GM12878 (cell line): ENCODE measurements at regions not wholly inside any gene's neighbourhood (a gene's known extent, or its start where the extent isn't known, plus 50 kb on each side); places are given as distances from the start of the nearest gene placed in this dataset.

Experiments used
- BACH1 ChIP-seq: fragments of 450-650 bp; IDR thresholded peaks from 2 replicates; pipeline ENCODE4 v1.6.1; 2017; ENCODE audit warnings: mild to moderate bottlenecking, borderline replicate concordance
- BCL11A ChIP-seq: IDR thresholded peaks from 2 replicates; pipeline ENCODE4 v1.6.1; 2011; ENCODE audit warnings: low read depth, low read length
- BHLHE40 ChIP-seq, 2 experiments: fragments of 450-650 bp in 1 of 2; IDR thresholded peaks; 2 replicates each; pipeline ENCODE4 v1.6.1; 2011 to 2017; ENCODE audit warnings: low read depth in 2 of 2, borderline replicate concordance in 1 of 2, improper control_type of control experiment in 1 of 2, low read length in 1 of 2, mild to moderate bottlenecking in 1 of 2
- BMI1 ChIP-seq: fragments of 450-650 bp; IDR thresholded peaks from 2 replicates; pipeline ENCODE4 v1.6.1; 2016; ENCODE audit warnings: mild to moderate bottlenecking, moderate library complexity, borderline replicate concordance
- CREM ChIP-seq: IDR thresholded peaks from 2 replicates; pipeline ENCODE4 v1.6.1; 2014; ENCODE audit warnings: antibody characterized with exemption, low read depth
- DPF2 ChIP-seq: fragments of 450-650 bp; IDR thresholded peaks from 2 replicates; pipeline ENCODE4 v1.6.1; 2017; ENCODE audit warnings: mild to moderate bottlenecking
- EP300 ChIP-seq, 2 experiments: fragments of 150-350 bp in 1 of 2; IDR thresholded peaks; 2 replicates each; pipeline ENCODE4 v1.6.1; 2011 to 2012; ENCODE audit warnings: low read depth in 2 of 2, low read length in 2 of 2, borderline replicate concordance in 1 of 2, improper control_type of control experiment in 1 of 2, inconsistent platforms in 1 of 2; ENCODE audit not compliant: control insufficient read depth in 1 of 2
- FOS ChIP-seq: IDR thresholded peaks from 3 replicates; pipeline ENCODE4 v1.6.1; 2011; ENCODE audit warnings: borderline replicate concordance; ENCODE audit not compliant: insufficient read length; ENCODE audit errors: extremely low read depth
- HCFC1 ChIP-seq: fragments of 150-350 bp; IDR thresholded peaks from 2 replicates; pipeline ENCODE4 v1.6.1; 2014; ENCODE audit warnings: low read length
- JUNB ChIP-seq: IDR thresholded peaks from 2 replicates; pipeline ENCODE4 v1.6.1; 2016; ENCODE audit warnings: antibody characterized with exemption, mild to moderate bottlenecking
- LARP7 ChIP-seq: fragments of 450-650 bp; IDR thresholded peaks from 2 replicates; pipeline ENCODE4 v1.6.1; 2017; ENCODE audit warnings: mild to moderate bottlenecking
- MEF2B ChIP-seq: fragments of 450-650 bp; IDR thresholded peaks from 2 replicates; pipeline ENCODE4 v1.6.1; 2018; ENCODE audit warnings: mild to moderate bottlenecking, moderate library complexity; ENCODE audit not compliant: partially characterized antibody, poor library complexity, severe bottlenecking
- MTA3 ChIP-seq: IDR thresholded peaks from 2 replicates; pipeline ENCODE4 v1.6.1; 2012; ENCODE audit warnings: low read length, inconsistent platforms, borderline replicate concordance
- MYC ChIP-seq: IDR thresholded peaks from 2 replicates; pipeline ENCODE4 v1.6.1; 2011; ENCODE audit warnings: mild to moderate bottlenecking, low read length, moderate library complexity, inconsistent platforms; ENCODE audit not compliant: insufficient read depth, insufficient replicate concordance, insufficient read length, severe bottlenecking
- NFIC ChIP-seq: IDR thresholded peaks from 2 replicates; pipeline ENCODE4 v1.6.1; 2012; ENCODE audit warnings: low read depth, mild to moderate bottlenecking, inconsistent platforms, low read length, moderate library complexity
- NFYB ChIP-seq: IDR thresholded peaks from 2 replicates; pipeline ENCODE4 v1.6.1; 2011; ENCODE audit warnings: low read depth, mild to moderate bottlenecking, low read length, improper control_type of control experiment, moderate library complexity; ENCODE audit not compliant: insufficient read depth
- PML ChIP-seq: IDR thresholded peaks from 2 replicates; pipeline ENCODE4 v1.6.1; 2012; ENCODE audit warnings: low read length, inconsistent platforms
- POU2F2 ChIP-seq: IDR thresholded peaks from 3 replicates; pipeline ENCODE4 v1.6.1; 2011; ENCODE audit warnings: low read depth, mild to moderate bottlenecking, low read length, borderline replicate concordance
- RCOR1 ChIP-seq: conservative IDR thresholded peaks from 2 replicates; pipeline ENCODE4 v1.6.1; 2012; ENCODE audit warnings: low read depth, low read length, improper control_type of control experiment
- SMC3 ChIP-seq: IDR thresholded peaks from 2 replicates; pipeline ENCODE4 v1.6.1; 2011; ENCODE audit warnings: low read length, improper control_type of control experiment, borderline replicate concordance
- SREBF2 ChIP-seq: IDR thresholded peaks from 2 replicates; pipeline ENCODE4 v1.6.1; 2012; ENCODE audit warnings: mild to moderate bottlenecking, low read length
- ZNF217 ChIP-seq: fragments of 450-650 bp; IDR thresholded peaks from 2 replicates; pipeline ENCODE4 v1.6.1; 2017; ENCODE audit warnings: antibody characterized with exemption, mild to moderate bottlenecking
- TF ChIP-seq, protein P1 (sequence below): IDR thresholded peaks from 2 replicates; pipeline ENCODE4 v1.6.1; 2011; ENCODE audit warnings: mild to moderate bottlenecking, low read depth, low read length, moderate library complexity; ENCODE audit not compliant: insufficient replicate concordance
- TF ChIP-seq, protein P2 (sequence below): fragments of 450-650 bp; IDR thresholded peaks from 2 replicates; pipeline ENCODE4 v1.6.1; 2018; ENCODE audit warnings: mild to moderate bottlenecking, low read depth, moderate library complexity; ENCODE audit not compliant: partially characterized antibody
- TF ChIP-seq, protein P3 (sequence below): fragments of 450-650 bp; IDR thresholded peaks from 2 replicates; pipeline ENCODE4 v1.6.1; 2018; ENCODE audit warnings: borderline replicate concordance, mild to moderate bottlenecking; ENCODE audit not compliant: partially characterized antibody

DNA sequence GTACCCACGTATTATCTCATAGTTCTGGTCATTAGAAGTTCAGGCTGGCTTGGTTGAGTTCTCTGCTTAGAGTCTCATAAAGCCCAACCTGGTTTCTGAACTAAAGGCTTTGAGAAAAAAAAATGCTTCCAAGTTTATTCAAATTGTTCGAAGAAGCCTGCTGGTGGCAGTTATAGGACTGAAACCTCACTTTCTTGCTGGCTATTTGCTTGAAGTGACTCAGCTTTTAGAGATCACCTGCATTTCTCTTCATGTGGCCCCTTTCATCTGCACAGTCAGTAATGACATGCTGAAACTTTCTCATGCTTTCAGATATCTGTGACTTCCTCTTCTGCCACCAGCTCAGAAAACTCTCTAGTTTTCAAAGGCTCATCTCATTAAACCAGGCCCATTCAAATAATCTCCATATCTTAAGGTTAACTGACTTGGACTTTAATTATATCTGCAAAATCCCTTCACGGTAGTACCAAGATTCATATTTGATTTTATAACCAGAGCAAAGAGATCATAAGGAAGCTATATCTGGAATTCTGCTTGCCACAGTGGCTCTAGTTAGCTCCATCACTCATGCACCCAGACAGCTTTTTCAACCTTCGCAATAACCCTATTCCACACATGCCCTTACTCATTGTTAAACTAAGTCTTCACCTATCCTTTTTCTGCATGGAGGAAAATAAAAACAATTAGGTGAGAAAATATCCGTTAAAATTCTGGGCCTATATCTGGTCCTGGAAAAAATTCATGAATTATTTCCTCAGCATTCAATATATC is 433.8 kb upstream of the CBLB start (continued):
- TF ChIP-seq, protein P1, sequence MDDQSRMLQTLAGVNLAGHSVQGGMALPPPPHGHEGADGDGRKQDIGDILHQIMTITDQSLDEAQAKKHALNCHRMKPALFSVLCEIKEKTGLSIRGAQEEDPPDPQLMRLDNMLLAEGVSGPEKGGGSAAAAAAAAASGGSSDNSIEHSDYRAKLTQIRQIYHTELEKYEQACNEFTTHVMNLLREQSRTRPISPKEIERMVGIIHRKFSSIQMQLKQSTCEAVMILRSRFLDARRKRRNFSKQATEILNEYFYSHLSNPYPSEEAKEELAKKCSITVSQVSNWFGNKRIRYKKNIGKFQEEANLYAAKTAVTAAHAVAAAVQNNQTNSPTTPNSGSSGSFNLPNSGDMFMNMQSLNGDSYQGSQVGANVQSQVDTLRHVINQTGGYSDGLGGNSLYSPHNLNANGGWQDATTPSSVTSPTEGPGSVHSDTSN: peak; percentile 31
- TF ChIP-seq, protein P2, sequence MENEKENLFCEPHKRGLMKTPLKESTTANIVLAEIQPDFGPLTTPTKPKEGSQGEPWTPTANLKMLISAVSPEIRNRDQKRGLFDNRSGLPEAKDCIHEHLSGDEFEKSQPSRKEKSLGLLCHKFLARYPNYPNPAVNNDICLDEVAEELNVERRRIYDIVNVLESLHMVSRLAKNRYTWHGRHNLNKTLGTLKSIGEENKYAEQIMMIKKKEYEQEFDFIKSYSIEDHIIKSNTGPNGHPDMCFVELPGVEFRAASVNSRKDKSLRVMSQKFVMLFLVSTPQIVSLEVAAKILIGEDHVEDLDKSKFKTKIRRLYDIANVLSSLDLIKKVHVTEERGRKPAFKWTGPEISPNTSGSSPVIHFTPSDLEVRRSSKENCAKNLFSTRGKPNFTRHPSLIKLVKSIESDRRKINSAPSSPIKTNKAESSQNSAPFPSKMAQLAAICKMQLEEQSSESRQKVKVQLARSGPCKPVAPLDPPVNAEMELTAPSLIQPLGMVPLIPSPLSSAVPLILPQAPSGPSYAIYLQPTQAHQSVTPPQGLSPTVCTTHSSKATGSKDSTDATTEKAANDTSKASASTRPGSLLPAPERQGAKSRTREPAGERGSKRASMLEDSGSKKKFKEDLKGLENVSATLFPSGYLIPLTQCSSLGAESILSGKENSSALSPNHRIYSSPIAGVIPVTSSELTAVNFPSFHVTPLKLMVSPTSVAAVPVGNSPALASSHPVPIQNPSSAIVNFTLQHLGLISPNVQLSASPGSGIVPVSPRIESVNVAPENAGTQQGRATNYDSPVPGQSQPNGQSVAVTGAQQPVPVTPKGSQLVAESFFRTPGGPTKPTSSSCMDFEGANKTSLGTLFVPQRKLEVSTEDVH: peak; percentile 11
- TF ChIP-seq JUNB (peak; percentile 97), BACH1 (peak; percentile 99), NFIC (peak; percentile 99), BHLHE40 (IDR thresholded peaks at IDR 0.05; ENCODE audit: borderline replicate concordance in 1 of 2, low read depth in 2 of 2, low read length in 1 of 2) (peak; percentile 94 to 95), SMC3 (no peak; the same call in 1 of the 2 replicates), NFYB (no peak), MTA3 (no peak), DPF2 (peak; percentile 98), BCL11A (peak; percentile 98), SREBF2 (no peak), EP300 (IDR thresholded peaks at IDR 0.05; ENCODE audit: borderline replicate concordance in 1 of 2, control insufficient read depth in 1 of 2, low read depth in 2 of 2, low read length in 2 of 2) (peak; percentile 96 to 97), MEF2B (peak; percentile 87), CREM (peak; percentile 88), BMI1 (peak; percentile 56; the same call in 1 of the 2 replicates), POU2F2 (peak; percentile 96), RCOR1 (peak; percentile 87; the same call in 1 of the 2 replicates), HCFC1 (no peak), PML (peak; percentile 63; the same call in 1 of the 2 replicates), LARP7 (no peak), MYC (no peak), ZNF217 (peak; percentile 87), FOS (no peak)
- TF ChIP-seq, protein P3, sequence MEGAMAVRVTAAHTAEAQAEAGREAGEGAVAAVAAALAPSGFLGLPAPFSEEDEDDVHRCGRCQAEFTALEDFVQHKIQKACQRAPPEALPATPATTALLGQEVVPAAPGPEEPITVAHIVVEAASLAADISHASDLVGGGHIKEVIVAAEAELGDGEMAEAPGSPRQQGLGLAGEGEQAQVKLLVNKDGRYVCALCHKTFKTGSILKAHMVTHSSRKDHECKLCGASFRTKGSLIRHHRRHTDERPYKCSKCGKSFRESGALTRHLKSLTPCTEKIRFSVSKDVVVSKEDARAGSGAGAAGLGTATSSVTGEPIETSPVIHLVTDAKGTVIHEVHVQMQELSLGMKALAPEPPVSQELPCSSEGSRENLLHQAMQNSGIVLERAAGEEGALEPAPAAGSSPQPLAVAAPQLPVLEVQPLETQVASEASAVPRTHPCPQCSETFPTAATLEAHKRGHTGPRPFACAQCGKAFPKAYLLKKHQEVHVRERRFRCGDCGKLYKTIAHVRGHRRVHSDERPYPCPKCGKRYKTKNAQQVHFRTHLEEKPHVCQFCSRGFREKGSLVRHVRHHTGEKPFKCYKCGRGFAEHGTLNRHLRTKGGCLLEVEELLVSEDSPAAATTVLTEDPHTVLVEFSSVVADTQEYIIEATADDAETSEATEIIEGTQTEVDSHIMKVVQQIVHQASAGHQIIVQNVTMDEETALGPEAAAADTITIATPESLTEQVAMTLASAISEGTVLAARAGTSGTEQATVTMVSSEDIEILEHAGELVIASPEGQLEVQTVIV: no peak
